Thymus (tissue), 11 donors: ENCODE measurements at regions not wholly inside any gene's neighbourhood (a gene's known extent, or its start where the extent isn't known, plus 50 kb on each side); places are given as distances from the start of the nearest gene placed in this dataset.
"Not testable (repeated sequence)": the region's sequence is repeated elsewhere in the genome, so short reads cannot be mapped to it uniquely, and the experiment has no call there.

ENCODE experiments used
- DNase-seq, 9 donors: peaks; one replicate each; pipeline ENCODE4 v3.0.0-alpha.2; 2013; ENCODE audit warnings: low spot score in 9 of 9, low read depth in 6 of 9, missing footprints in 1 of 9
- H3K27ac ChIP-seq, 2 donors: one replicate each; pipeline ENCODE4 v1.5.1; 2013; ENCODE audit warnings: control low read depth in 1 of 2, low read depth in 1 of 2, low read length in 1 of 2, mild to moderate bottlenecking in 1 of 2, moderate library complexity in 1 of 2
- H3K27me3 ChIP-seq, 2 donors: one replicate each; pipeline ENCODE4 v1.5.1; 2013; ENCODE audit warnings: low read length in 1 of 2; ENCODE audit not compliant: control insufficient read depth in 2 of 2, insufficient read depth in 1 of 2
- H3K36me3 ChIP-seq, 2 donors: one replicate each; pipeline ENCODE4 v1.5.1; 2013; ENCODE audit warnings: low read length in 1 of 2, mild to moderate bottlenecking in 1 of 2, moderate library complexity in 1 of 2; ENCODE audit not compliant: control insufficient read depth in 2 of 2, insufficient read depth in 2 of 2
- H3K4me1 ChIP-seq, 2 donors: one replicate each; pipeline ENCODE4 v1.5.1; 2013; ENCODE audit warnings: low read length in 2 of 2; ENCODE audit not compliant: control insufficient read depth in 2 of 2, insufficient read depth in 2 of 2
- H3K4me3 ChIP-seq, 2 donors: one replicate each; pipeline ENCODE4 v1.5.1; 2013; ENCODE audit warnings: low read length in 2 of 2, control low read depth in 1 of 2, mild to moderate bottlenecking in 1 of 2
- H3K9me3 ChIP-seq, 2 donors: one replicate each; pipeline ENCODE4 v1.5.1; 2013; ENCODE audit warnings: low read length in 1 of 2, mild to moderate bottlenecking in 1 of 2; ENCODE audit not compliant: control insufficient read depth in 2 of 2, insufficient read depth in 1 of 2
- WGBS: extraction: QIAGEN DNeasy Blood & Tissue Kit; methylation state at CpG from one replicate; pipeline ENCODE4 v1.1.7; 2013; 5-methylcytosine and 5-hydroxymethylcytosine counted together
- donor health status: healthy.

DNA sequence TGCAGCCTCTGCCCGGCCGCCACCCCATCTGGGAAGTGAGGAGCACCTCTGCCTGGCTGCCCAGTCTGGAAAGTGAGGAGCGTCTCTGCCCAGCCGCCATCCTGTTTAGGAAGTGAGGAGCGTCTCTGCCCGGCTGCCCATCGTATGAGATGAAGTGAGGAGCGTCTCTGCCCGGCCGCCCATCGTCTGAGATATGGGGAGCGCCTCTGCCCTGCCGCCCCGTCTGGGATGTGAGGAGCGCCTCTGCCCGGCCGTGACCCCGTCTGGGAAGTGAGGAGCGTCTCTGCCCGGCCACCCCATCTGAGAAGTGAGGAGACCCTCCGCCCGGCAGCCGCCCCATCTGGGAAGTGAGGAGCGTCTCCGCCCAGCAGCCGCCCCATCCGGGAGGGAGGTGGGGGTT is 1069.5 kb upstream of the EPHA6 start:
- H3K27ac ChIP-seq, H3K4me3 ChIP-seq, H3K27me3 ChIP-seq, DNase-seq, H3K4me1 ChIP-seq, H3K36me3 ChIP-seq, H3K9me3 ChIP-seq: not testable (repeated sequence)
- WGBS, result 90% methylated on average over 27 of the region's 27 CpGs

GRCh38 chr3:95750097-95750496 is 1064.3 kb upstream of the EPHA6 start:
- Histone ChIP-seq H3K27ac (no peak overlapping the region), H3K9me3 (peaks cover 0 to 3% of the 10 kb centered on the region in 2 donors), H3K4me1 (no peaks in the 10 kb centered on the region), H3K27me3 (no peaks in the 10 kb centered on the region), H3K36me3 (no peaks in the 10 kb centered on the region), H3K4me3 (no peak overlapping the region)
- no peak for DNase-seq
- 77% methylated on average over 3 of the region's 3 CpGs for WGBS

DNA sequence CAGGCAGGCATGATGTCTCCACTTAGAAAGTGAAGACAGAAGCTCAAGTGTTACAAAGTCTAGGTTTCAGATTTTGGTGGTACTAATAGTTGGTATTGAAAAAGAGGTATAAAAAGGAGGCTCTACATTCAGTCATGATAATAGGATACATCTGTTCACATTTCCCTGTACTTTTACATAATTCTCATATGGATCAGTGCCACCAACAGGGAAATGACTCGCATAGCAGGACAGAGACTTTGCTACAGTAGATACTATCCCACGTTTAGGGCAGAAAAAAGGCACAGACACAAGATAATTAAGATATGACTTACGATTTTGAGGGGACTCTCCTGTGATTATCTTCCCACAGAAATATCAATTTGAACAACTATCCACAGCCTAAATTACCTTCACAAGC is 1062.9 kb upstream of the EPHA6 start:
- Histone ChIP-seq H3K9me3 (peaks cover 0 to 3% of the 10 kb centered on the region in 2 donors), H3K4me3 (no peak overlapping the region), H3K27ac (no peak overlapping the region), H3K27me3 (no peaks in the 10 kb centered on the region), H3K36me3 (no peaks in the 10 kb centered on the region), H3K4me1 (no peaks in the 10 kb centered on the region)
- no peak for DNase-seq
- WGBS, result 82% methylated on average over 3 of the region's 3 CpGs

DNA sequence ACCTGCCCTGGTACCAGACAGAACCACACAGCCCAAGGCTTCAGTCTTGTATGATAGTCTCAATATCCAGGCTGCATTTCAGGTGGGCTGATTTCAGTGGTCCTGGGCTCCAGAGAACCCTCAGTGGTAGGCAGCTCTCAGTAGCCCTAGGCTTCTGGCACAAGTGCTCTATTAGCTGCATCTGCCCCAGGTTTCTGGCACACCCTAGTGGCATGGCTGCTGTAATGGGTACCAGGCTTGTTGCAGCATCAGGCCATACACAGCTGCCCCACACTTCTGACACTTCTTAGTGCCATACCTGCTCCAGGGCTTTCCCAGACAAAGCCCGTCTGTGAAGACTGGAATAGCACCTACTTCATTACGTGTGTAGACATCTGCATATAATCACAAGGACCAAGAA is 1062.2 kb upstream of the EPHA6 start:
- Histone ChIP-seq H3K36me3 (no peaks in the 10 kb centered on the region), H3K27me3 (no peaks in the 10 kb centered on the region), H3K4me1 (no peaks in the 10 kb centered on the region), H3K9me3 (peaks cover 0 to 3% of the 10 kb centered on the region in 2 donors), H3K27ac (no peak overlapping the region), H3K4me3 (no peak overlapping the region)
- WGBS, result 91% methylated on average over 2 of the region's 2 CpGs
- DNase-seq, result no peak

DNA sequence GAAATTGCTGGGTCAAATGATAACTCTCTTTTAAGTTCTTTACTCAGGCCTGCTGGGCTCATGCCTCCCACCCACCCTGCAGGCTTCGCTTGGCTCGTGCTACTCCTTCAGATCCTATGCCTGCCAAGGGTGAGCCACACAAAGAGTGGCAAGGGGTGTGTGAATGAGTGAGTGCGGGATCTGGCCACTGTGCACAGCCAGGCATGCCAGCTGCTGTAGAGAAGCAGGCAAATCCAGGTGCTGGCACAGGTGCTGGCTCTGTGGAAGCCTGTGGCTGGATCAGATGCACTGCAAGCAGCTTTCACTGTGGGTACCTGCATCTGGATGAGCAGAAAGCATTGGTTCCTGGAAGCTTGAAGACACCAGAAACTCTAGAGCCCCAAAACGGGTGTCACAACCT is 1055.7 kb upstream of the EPHA6 start:
- Histone ChIP-seq H3K9me3 (peaks cover 2 to 13% of the 10 kb centered on the region in 2 donors), H3K27me3 (no peaks in the 10 kb centered on the region), H3K36me3 (no peaks in the 10 kb centered on the region), H3K27ac (no peak overlapping the region), H3K4me3 (no peak overlapping the region), H3K4me1 (no peaks in the 10 kb centered on the region)
- DNase-seq, result no peak
- 90% methylated on average over 4 of the region's 4 CpGs for WGBS

- Histone ChIP-seq H3K9me3 (peaks cover 2 to 13% of the 10 kb centered on the region in 2 donors), H3K27ac (no peak overlapping the region), H3K4me1 (no peaks in the 10 kb centered on the region), H3K36me3 (no peaks in the 10 kb centered on the region), H3K27me3 (no peaks in the 10 kb centered on the region), H3K4me3 (no peak overlapping the region)
- WGBS, result 92% methylated on average over 6 of the region's 6 CpGs
- DNase-seq, result no peak
These were observed 1054.6 kb upstream of the EPHA6 start for GRCh38 chr3:95759614-95760301.

GRCh38 chr3:95775486-95776094 is 1038.8 kb upstream of the EPHA6 start:
- WGBS, result 91% methylated on average over 5 of the region's 5 CpGs
- Histone ChIP-seq H3K4me3 (no peak overlapping the region), H3K36me3 (no peaks in the 10 kb centered on the region), H3K9me3 (peaks cover 0 to 6% of the 10 kb centered on the region in 2 donors), H3K27me3 (no peaks in the 10 kb centered on the region), H3K27ac (no peak overlapping the region), H3K4me1 (no peaks in the 10 kb centered on the region)
- no peak for DNase-seq

GRCh38 chr3:95781598-95781997 is 1032.8 kb upstream of the EPHA6 start:
- Histone ChIP-seq H3K9me3 (no peaks in the 10 kb centered on the region), H3K4me3 (no peak overlapping the region), H3K27me3 (no peaks in the 10 kb centered on the region), H3K27ac (no peak overlapping the region), H3K36me3 (no peaks in the 10 kb centered on the region), H3K4me1 (no peaks in the 10 kb centered on the region)
- DNase-seq, result no peak

GRCh38 chr3:95789111-95789510 is 1025.3 kb upstream of the EPHA6 start:
- H3K4me1 ChIP-seq, result no peaks in the 10 kb centered on the region
- H3K27me3 ChIP-seq, result no peaks in the 10 kb centered on the region
- H3K9me3 ChIP-seq, result no peaks in the 10 kb centered on the region
- no peak for DNase-seq
- H3K27ac ChIP-seq, result no peak overlapping the region
- no peak overlapping the region for H3K4me3 ChIP-seq
- H3K36me3 ChIP-seq, result no peaks in the 10 kb centered on the region
- WGBS, result 92% methylated on average over 1 of the region's 1 CpG
